PC-3 (cell line): ENCODE measurements at regions not wholly inside any gene's neighbourhood (a gene's known extent, or its start where the extent isn't known, plus 50 kb on each side); places are given as distances from the start of the nearest gene placed in this dataset.

ENCODE experiments used
- ATAC-seq: fragments of 200-7000 bp; cut with Tn5 transposase; 2 replicates; pipeline ENCODE4 v1.9.1; 2020; ENCODE audit warnings: mild to moderate bottlenecking, moderate library complexity
- BruUV-seq: library from RNA; stranded (reverse); fragments of 400-500 nt; replicated peaks from 2 replicates; lab custom pipeline; 2021; lab: Mats Ljungman, UMichigan
- CTCF ChIA-PET: fragments of 300-600 bp; sonication (Branson Sonifier 250); formaldehyde crosslinking; loops from one replicate; lab custom pipeline; 2022; ENCODE audit warnings: antibody characterized with exemption; lab: Charles Lee
- POLR2A ChIA-PET: fragments of 300-600 bp; sonication (Branson Sonifier 250); formaldehyde crosslinking; loops from one replicate; lab custom pipeline; 2022; ENCODE audit warnings: antibody characterized with exemption; ENCODE audit not compliant: unreplicated experiment; lab: Charles Lee
- DNase-seq: peaks from one replicate; pipeline ENCODE4 v3.0.0-alpha.2; 2015
- H2AFZ ChIP-seq: fragments of 300-600 bp; sonication (generic); 2 replicates; pipeline ENCODE4 v1.6.0; 2016; ENCODE audit warnings: antibody characterized with exemption, low read length
- H3F3A ChIP-seq: fragments of 300-600 bp; sonication (generic); one replicate; pipeline ENCODE4 v1.6.0; 2017; ENCODE audit warnings: antibody characterized with exemption, low read length, control low read depth, mild to moderate bottlenecking; ENCODE audit not compliant: unreplicated experiment
- H3K27ac ChIP-seq: fragments of 300-600 bp; sonication (generic); 2 replicates; pipeline ENCODE4 v1.5.1; 2016; ENCODE audit warnings: mild to moderate bottlenecking, low read length
- H3K27me3 ChIP-seq: fragments of 300-600 bp; sonication (generic); 2 replicates; pipeline ENCODE4 v1.6.1; 2016; ENCODE audit warnings: low read length, mixed read lengths
- H3K36me3 ChIP-seq: fragments of 300-600 bp; sonication (generic); 2 replicates; pipeline ENCODE4 v1.6.1; 2016; ENCODE audit warnings: low read depth, mixed run types, low read length, mixed read lengths
- H3K4me1 ChIP-seq: fragments of 300-600 bp; sonication (generic); 2 replicates; pipeline ENCODE4 v1.5.1; 2016; ENCODE audit warnings: low read length; ENCODE audit not compliant: insufficient read depth
- H3K4me2 ChIP-seq: fragments of 300-600 bp; sonication (generic); 2 replicates; pipeline ENCODE4 v1.6.0; 2016; ENCODE audit warnings: low read length
- H3K4me3 ChIP-seq: fragments of 300-600 bp; sonication (generic); 2 replicates; pipeline ENCODE4 v1.5.1; 2016; ENCODE audit warnings: mild to moderate bottlenecking, low read length, mixed read lengths
- H3K79me2 ChIP-seq: fragments of 300-600 bp; sonication (generic); 2 replicates; pipeline ENCODE4 v1.6.1; 2017; ENCODE audit warnings: low read length, mixed read lengths
- H3K9ac ChIP-seq: fragments of 300-600 bp; sonication (generic); 2 replicates; pipeline ENCODE4 v1.6.0; 2016; ENCODE audit warnings: mild to moderate bottlenecking, low read length
- H3K9me2 ChIP-seq: fragments of 300-600 bp; sonication (generic); replicated peaks from 2 replicates; pipeline ENCODE4 v1.6.1; 2016; ENCODE audit warnings: mixed run types, low read length, mixed read lengths
- H3K9me3 ChIP-seq: fragments of 300-600 bp; sonication (generic); 2 replicates; pipeline ENCODE4 v1.6.1; 2016; ENCODE audit warnings: low read length, mixed read lengths
- H4K20me1 ChIP-seq: fragments of 300-600 bp; sonication (generic); 2 replicates; pipeline ENCODE4 v1.6.1; 2016; ENCODE audit warnings: low read length, mixed read lengths
- EZH2 ChIP-seq: fragments of 300-600 bp; sonication (generic); IDR thresholded peaks from one replicate; pipeline ENCODE4 v1.6.1; 2017; ENCODE audit warnings: antibody characterized with exemption, mild to moderate bottlenecking, low read length; ENCODE audit not compliant: unreplicated experiment
- EZH2phosphoT487 ChIP-seq: fragments of 300-600 bp; sonication (generic); IDR thresholded peaks from 2 replicates; pipeline ENCODE4 v1.6.1; 2018; ENCODE audit warnings: mild to moderate bottlenecking, antibody characterized with exemption, low read length, borderline replicate concordance
- intact Hi-C: fragments of 100-400 bp; cut with micrococcal nuclease; formaldehyde crosslinking; loops from 2 replicates; pipeline ENCODE4 v1.9.0; 2023
- TF ChIP-seq, protein P1 (sequence below): fragments of 300-600 bp; sonication (generic); conservative IDR thresholded peaks from 2 replicates; pipeline ENCODE4 v1.5.1; 2017; ENCODE audit warnings: antibody characterized with exemption, low read depth, mild to moderate bottlenecking, low read length

DNA sequence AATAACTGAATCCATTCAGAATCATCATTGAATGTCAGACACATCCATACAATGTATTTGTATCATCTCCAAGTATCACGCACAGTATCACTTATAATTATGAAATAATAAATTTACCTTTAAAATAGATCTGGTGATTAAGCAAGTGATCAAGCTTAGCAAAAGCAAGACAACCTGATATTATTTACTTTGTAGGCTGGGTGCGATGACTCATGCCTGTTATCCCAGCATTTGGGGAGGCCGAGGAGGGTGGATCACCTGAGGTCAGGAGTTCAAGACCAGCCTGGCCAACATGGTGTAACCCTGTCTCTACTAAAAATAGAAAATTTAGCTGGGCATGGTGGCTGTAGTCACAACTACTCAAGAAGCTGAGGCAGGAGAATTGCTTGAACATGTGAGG lies 421.0 kb upstream of the NETO1 start:
- intact Hi-C loops: loop anchor here (10.0 kb wide), 1 partner anchor 556 kb away; no protein-coding TSS in a partner anchor
- BruUV-seq: no TSS peak
- TF ChIP-seq EZH2 (no peak), EZH2phosphoT487 (no peak)
- TF ChIP-seq, protein P1, sequence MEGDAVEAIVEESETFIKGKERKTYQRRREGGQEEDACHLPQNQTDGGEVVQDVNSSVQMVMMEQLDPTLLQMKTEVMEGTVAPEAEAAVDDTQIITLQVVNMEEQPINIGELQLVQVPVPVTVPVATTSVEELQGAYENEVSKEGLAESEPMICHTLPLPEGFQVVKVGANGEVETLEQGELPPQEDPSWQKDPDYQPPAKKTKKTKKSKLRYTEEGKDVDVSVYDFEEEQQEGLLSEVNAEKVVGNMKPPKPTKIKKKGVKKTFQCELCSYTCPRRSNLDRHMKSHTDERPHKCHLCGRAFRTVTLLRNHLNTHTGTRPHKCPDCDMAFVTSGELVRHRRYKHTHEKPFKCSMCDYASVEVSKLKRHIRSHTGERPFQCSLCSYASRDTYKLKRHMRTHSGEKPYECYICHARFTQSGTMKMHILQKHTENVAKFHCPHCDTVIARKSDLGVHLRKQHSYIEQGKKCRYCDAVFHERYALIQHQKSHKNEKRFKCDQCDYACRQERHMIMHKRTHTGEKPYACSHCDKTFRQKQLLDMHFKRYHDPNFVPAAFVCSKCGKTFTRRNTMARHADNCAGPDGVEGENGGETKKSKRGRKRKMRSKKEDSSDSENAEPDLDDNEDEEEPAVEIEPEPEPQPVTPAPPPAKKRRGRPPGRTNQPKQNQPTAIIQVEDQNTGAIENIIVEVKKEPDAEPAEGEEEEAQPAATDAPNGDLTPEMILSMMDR: no peak

GRCh38 chr18:73286584-73286983 lies 418.8 kb upstream of the NETO1 start:
- no peak for ATAC-seq
- Histone ChIP-seq H3K9me2 (no peaks in the 10 kb centered on the region), H3K4me1 (peaks cover 38% of the 10 kb centered on the region), H3K9ac (no peak overlapping the region), H3K36me3 (no peaks in the 10 kb centered on the region), H3F3A (no peaks in the 10 kb centered on the region), H3K9me3 (no peaks in the 10 kb centered on the region), H3K4me3 (no peak overlapping the region), H2AFZ (no peak overlapping the region), H3K4me2 (no peak overlapping the region), H3K27me3 (no peaks in the 10 kb centered on the region), H4K20me1 (no peaks in the 10 kb centered on the region), H3K79me2 (no peaks in the 10 kb centered on the region), H3K27ac (no peak overlapping the region)
- ChIA-PET POLR2A (no interaction called here), CTCF (no interaction called here)
- DNase-seq: no peak
- no TSS peak for BruUV-seq
- TF ChIP-seq, protein P1: no peak
- TF ChIP-seq EZH2 (no peak), EZH2phosphoT487 (no peak)
- intact Hi-C loops: loop anchor here (10.0 kb wide), 1 partner anchor 558 kb away; no protein-coding TSS in a partner anchor

More for the DNA sequence above, 421.0 kb upstream of the NETO1 start:
- no peaks in the 10 kb centered on the region for H3K27me3 ChIP-seq
- H3K36me3 ChIP-seq: no peaks in the 10 kb centered on the region
- H3K79me2 ChIP-seq: no peaks in the 10 kb centered on the region
- peak overlapping the region; percentile 17; the same call in 1 of the 2 replicates for H3K4me2 ChIP-seq
- no peaks in the 10 kb centered on the region for H3K9me2 ChIP-seq
- ATAC-seq: peak; percentile 41
- 0 out of 2 replicates have a peak overlapping the region, but pooled peaks have one; percentile 19 for H3K9ac ChIP-seq
- H3K4me3 ChIP-seq: no peak overlapping the region
- H3K9me3 ChIP-seq: no peaks in the 10 kb centered on the region
- no peaks in the 10 kb centered on the region for H3F3A ChIP-seq
- ChIA-PET CTCF (no interaction called here), POLR2A (no interaction called here)
- H3K4me1 ChIP-seq: peaks cover 24% of the 10 kb centered on the region
- peak; percentile 75 for DNase-seq
- H4K20me1 ChIP-seq: no peaks in the 10 kb centered on the region
- H3K27ac ChIP-seq: peak overlapping the region; percentile 60
- no peak overlapping the region for H2AFZ ChIP-seq

DNA sequence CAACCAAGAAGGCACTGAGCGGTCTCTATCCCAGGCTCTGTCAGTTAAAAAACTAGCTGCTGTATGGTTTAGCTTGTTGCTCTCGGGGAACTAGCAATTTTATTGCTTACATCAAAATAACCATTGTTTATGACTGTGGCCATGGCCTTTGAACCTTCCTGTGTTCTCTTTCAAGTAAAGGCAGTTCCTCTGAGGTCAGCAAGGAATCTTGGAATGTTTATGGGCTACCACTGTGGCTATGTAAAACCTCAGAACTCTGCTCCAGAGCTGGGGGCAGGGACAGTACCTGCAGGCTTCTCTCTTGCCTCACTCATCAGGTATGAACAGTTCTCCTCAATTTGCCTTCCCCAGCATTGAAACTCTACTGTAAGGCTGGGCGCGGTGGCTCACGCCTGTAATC lies 416.0 kb upstream of the NETO1 start:
- Histone ChIP-seq H4K20me1 (no peaks in the 10 kb centered on the region), H3K27me3 (no peaks in the 10 kb centered on the region), H3K4me1 (peaks cover 49% of the 10 kb centered on the region), H3K79me2 (no peaks in the 10 kb centered on the region), H3K9me2 (no peaks in the 10 kb centered on the region), H2AFZ (no peak overlapping the region), H3K9me3 (no peaks in the 10 kb centered on the region), H3K9ac (peak overlapping the region; percentile 90), H3K27ac (peak overlapping the region; percentile 99), H3K4me2 (peak overlapping the region; percentile 85), H3F3A (no peaks in the 10 kb centered on the region), H3K36me3 (no peaks in the 10 kb centered on the region), H3K4me3 (peak overlapping the region; percentile 57)
- ATAC-seq (peak; percentile 68), DNase-seq (peak; percentile 97)
- TF ChIP-seq, protein P1: no peak
- no peak for TF ChIP-seq EZH2phosphoT487
- TF ChIP-seq EZH2: no peak
- intact Hi-C loops: loop anchor here (1.0 to 10.0 kb wide), 8 partner anchors 13 to 561 kb away; no protein-coding TSS in a partner anchor
- POLR2A ChIA-PET: interaction anchor here (0.6 to 1.0 kb wide), 3 partner anchors 53 to 779 kb away, joined by 3 to 5 read pairs (median 4); no protein-coding TSS in a partner anchor
- BruUV-seq: no TSS peak
- CTCF ChIA-PET: interaction anchor here (0.6 kb wide), 2 partner anchors 27 to 196 kb away, joined by 3 to 5 read pairs; no protein-coding TSS in a partner anchor
